ENCODE measurements at regions not wholly inside any gene's neighbourhood (a gene's known extent, or its start where the extent isn't known, plus 50 kb on each side); places are given as distances from the start of the nearest gene placed in this dataset.

DNA sequence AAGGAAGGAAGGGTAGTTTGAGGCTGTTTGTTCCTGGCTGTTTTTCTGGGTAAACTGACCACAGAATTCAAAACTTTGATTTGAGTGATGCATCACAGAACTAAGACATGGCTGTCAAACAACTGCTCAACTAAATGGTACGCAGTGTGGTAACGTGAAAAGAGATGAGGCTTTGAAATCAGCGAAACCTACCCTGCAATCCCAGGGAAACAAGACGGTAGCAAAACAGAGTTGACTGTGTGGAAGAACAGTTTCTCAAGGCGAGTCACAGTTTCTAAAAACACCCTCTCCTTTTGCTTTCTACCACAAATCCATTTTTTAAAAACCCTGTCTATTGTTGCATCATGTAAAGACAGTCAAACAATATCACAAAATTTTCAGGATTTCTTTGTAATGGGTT lies 156.0 kb upstream of the MAF start:
- TF ChIP-seq, protein P1, sequence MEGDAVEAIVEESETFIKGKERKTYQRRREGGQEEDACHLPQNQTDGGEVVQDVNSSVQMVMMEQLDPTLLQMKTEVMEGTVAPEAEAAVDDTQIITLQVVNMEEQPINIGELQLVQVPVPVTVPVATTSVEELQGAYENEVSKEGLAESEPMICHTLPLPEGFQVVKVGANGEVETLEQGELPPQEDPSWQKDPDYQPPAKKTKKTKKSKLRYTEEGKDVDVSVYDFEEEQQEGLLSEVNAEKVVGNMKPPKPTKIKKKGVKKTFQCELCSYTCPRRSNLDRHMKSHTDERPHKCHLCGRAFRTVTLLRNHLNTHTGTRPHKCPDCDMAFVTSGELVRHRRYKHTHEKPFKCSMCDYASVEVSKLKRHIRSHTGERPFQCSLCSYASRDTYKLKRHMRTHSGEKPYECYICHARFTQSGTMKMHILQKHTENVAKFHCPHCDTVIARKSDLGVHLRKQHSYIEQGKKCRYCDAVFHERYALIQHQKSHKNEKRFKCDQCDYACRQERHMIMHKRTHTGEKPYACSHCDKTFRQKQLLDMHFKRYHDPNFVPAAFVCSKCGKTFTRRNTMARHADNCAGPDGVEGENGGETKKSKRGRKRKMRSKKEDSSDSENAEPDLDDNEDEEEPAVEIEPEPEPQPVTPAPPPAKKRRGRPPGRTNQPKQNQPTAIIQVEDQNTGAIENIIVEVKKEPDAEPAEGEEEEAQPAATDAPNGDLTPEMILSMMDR (IDR thresholded peaks at IDR 0.05) = no peak
- no peak for TF ChIP-seq POLR2A (IDR thresholded peaks at IDR 0.05)
